Skin epidermis (tissue), 12 donors: ENCODE measurements at regions not wholly inside any gene's neighbourhood (a gene's known extent, or its start where the extent isn't known, plus 50 kb on each side); places are given as distances from the start of the nearest gene placed in this dataset.

Experiments
- H3K27ac ChIP-seq, 21 experiments: fragments of 200-600 bp; sonication (generic) in 11 of 21; one replicate each; pipeline ENCODE4 v1.5.0; 2020; ENCODE audit warnings: mild to moderate bottlenecking in 3 of 21, inconsistent platforms in 2 of 21, moderate library complexity in 2 of 21
- H3K4me3 ChIP-seq, 7 experiments: fragments of 200-600 bp; sonication (generic) in 2 of 7; one replicate each; pipeline ENCODE4 v1.5.0; 2020; ENCODE audit warnings: inconsistent platforms in 2 of 7, mild to moderate bottlenecking in 2 of 7, moderate library complexity in 1 of 7

- Histone ChIP-seq H3K4me3 (peak overlapping the region in 4 of 7 experiments; percentile 12 to 33 (median 24)), H3K27ac (peak overlapping the region in 14 of 21 experiments; percentile 2 to 64 (median 50))
These were observed 88.0 kb downstream of the FAM217A start for GRCh38 chr6:3990692-3991491.

DNA sequence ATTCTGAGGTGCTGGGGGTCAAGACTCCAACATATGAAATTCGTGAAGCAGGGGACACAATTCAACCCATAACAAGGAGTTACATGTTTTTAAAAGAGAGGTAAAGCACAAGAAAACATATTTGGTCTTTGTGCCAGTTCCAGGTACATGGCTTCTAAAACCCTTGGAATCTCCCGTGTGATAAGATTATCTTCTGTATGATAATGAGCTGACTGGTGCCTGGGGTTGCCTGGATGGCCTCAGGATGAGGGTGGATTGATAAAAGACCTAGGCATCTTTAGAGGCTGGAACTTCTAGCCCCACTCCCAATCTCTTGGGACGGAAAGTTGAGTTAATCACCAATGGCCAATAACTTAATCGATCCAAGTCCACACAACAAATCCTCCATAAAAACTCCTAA, 87.0 kb downstream of the FAM217A start:
- H3K27ac ChIP-seq = peak overlapping the region in 1 of 21 experiments; percentile 5
- H3K4me3 ChIP-seq = no peak overlapping the region

DNA sequence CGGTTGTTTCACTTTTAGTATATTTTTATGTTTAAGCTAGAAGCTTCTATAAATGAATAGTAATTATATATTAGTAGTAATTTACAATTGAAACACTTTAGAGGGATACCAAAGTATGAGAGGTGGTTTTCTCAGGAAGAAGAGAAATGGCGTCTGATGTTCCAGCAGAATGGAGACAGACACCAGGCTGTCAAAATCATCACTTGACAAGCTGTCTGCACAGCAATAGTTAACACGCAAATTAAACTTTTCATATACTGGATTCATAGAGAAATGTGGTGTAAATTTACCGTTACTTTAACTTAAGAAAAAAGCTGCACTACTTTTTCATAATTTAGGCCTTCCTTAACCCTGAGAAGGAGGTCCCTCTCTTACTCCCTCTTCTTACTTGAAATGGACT, 82.6 kb downstream of the FAM217A start:
- Histone ChIP-seq H3K4me3 (no peak overlapping the region), H3K27ac (peak overlapping the region in 1 of 21 experiments; percentile 34)

DNA sequence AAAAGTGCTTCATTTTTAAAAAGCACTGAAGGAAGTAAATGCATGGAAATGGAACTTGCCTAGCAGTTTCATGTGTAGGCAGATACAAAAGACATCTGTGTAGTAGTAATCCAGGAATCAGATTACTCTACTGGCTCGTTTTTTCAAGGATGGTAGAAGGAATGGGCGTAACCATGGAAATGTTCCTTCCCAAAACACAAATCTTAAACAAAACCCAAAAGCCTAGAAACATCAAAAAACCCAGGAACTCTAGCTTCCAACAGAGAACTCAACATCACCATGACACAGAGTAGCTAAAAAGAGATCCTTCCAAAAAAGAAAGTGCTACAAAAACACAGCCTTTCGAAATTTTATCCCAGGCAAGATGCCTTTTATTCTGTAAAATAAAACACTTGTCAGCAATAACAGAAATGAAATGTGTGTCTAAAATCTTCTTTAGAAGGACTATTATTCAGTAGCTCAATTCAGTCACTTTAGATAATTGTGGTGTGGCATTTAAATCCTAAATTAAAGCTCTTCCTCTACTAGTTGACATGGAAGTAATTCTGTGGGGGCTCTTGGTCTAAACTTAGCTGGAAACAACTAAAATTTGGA, 81.7 kb downstream of the FAM217A start:
- H3K4me3 ChIP-seq = no peak overlapping the region
- peak overlapping the region in 3 of 21 experiments; percentile 3 to 38 (median 12) for H3K27ac ChIP-seq

- Histone ChIP-seq H3K27ac (no peak overlapping the region), H3K4me3 (no peak overlapping the region)
These were observed 78.9 kb downstream of the FAM217A start for GRCh38 chr6:3999800-4000661.

- Histone ChIP-seq H3K27ac (no peak overlapping the region), H3K4me3 (no peak overlapping the region)
These were observed 74.7 kb downstream of the FAM217A start for GRCh38 chr6:4004249-4004648.

DNA sequence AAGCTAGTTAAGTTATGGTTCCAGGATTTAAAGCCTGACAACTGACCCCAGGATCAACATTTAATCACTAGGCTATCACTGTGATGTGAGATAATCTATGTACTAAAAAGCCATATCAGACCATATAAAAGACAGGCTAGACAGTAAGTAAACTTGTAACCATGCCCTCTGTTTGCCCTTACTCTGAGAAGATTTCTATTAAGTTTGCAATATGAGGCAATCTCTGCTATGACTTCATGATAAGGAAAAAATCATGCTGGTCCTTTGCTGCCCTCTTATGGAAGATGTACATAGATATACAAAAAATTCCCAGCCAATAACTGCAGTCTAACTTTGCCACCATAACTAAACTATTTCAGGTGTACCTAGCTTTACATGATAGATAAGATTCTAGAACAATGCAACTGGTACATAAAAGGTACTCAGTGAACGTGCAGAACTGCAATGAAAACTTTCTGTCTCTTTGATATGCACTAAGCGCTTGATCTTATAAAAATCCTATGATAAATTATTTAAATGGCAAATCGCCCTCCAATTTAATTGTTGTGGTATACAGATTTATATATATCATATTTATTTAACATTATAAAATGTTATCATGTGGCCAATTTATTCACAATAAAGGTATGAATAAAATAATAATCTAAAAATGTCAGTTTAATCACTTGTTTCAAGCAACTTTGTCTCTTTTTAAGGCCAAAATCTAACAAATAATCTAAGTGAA, 70.5 kb downstream of the FAM217A start:
- Histone ChIP-seq H3K4me3 (no peak overlapping the region), H3K27ac (peak overlapping the region in 1 of 21 experiments; percentile 42)

- Histone ChIP-seq H3K4me3 (no peak overlapping the region), H3K27ac (no peak overlapping the region)
These were observed 69.5 kb downstream of the FAM217A start for GRCh38 chr6:4009486-4009885.

GRCh38 chr6:4010048-4010447, 68.9 kb downstream of the FAM217A start:
- Histone ChIP-seq H3K27ac (no peak overlapping the region), H3K4me3 (no peak overlapping the region)

GRCh38 chr6:4010689-4011090, 68.2 kb downstream of the FAM217A start:
- H3K4me3 ChIP-seq = no peak overlapping the region
- H3K27ac ChIP-seq = peak overlapping the region in 1 of 21 experiments; percentile 17

- no peak overlapping the region for H3K4me3 ChIP-seq
- no peak overlapping the region for H3K27ac ChIP-seq
These were observed 66.1 kb downstream of the FAM217A start for GRCh38 chr6:4012826-4013225.

DNA sequence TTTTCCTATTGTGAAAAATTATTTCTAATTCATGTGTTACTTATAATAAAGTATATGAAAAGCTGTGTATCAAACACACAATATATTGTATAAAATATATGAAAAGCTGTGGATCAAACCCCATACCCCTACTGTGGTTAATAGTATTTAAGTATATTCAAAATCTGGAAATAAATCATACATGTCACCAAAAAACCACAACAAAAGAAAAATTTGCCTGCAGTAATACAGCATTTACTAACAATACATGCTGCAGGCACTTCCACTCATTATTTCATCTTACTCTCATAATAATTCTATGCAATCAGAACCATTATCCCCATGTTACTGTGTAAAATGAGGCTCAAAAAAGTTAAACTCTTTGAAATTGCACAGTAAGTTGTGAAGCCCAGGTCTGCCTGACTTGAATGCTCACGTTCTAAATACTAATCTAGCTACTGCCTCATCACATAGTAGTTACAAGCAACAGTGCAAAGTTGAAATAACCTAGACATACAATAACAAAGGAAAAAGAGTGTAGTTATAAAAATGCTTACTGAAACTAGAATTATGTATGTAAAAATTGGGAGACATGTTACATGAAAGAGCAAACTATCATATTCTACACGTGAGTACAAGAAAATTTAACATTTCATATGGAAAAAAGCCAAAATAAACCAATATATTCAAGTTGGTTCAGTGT, 61.7 kb downstream of the FAM217A start:
- peak overlapping the region in 20 of 21 experiments; percentile 91 to 98 (median 96) for H3K27ac ChIP-seq
- peak overlapping the region; percentile 67 to 83 (median 80) for H3K4me3 ChIP-seq

- Histone ChIP-seq H3K4me3 (peak overlapping the region; percentile 67 to 83 (median 80)), H3K27ac (peak overlapping the region; percentile 76 to 98 (median 96))
These were observed 61.1 kb downstream of the FAM217A start for GRCh38 chr6:4017834-4018170.

GRCh38 chr6:4018171-4018923, 60.6 kb downstream of the FAM217A start:
- peak overlapping the region; percentile 67 to 83 (median 80) for H3K4me3 ChIP-seq
- H3K27ac ChIP-seq = peak overlapping the region; percentile 76 to 98 (median 96)
